ENCODE measurements at regions not wholly inside any gene's neighbourhood (a gene's known extent, or its start where the extent isn't known, plus 50 kb on each side); places are given as distances from the start of the nearest gene placed in this dataset.

- TF ChIP-seq CTCF (IDR thresholded peaks at IDR 0.05) (no peak), POLR2A (IDR thresholded peaks at IDR 0.05) (no peak)
These were observed 496.7 kb downstream of the EIPR1 start for GRCh38 chr2:2880938-2881337.

All from uterus (tissue), 2 donors.